Urinary bladder (tissue), 3 donors: ENCODE measurements at regions not wholly inside any gene's neighbourhood (a gene's known extent, or its start where the extent isn't known, plus 50 kb on each side); places are given as distances from the start of the nearest gene placed in this dataset.
"Not testable (repeated sequence)": the region's sequence is repeated elsewhere in the genome, so short reads cannot be mapped to it uniquely, and the experiment has no call there.

Experiments
- DNase-seq: peaks from one replicate; pipeline ENCODE4 v3.0.0-alpha.2; 2015; ENCODE audit errors: extremely low spot score
- H3K27ac ChIP-seq: one replicate; pipeline ENCODE4 v1.5.1; 2013; ENCODE audit warnings: low read depth, mild to moderate bottlenecking, moderate library complexity
- H3K36me3 ChIP-seq: one replicate; pipeline ENCODE4 v1.6.1; 2013; ENCODE audit warnings: mild to moderate bottlenecking, moderate library complexity; ENCODE audit not compliant: insufficient read depth
- H3K4me1 ChIP-seq: one replicate; pipeline ENCODE4 v1.6.1; 2013; ENCODE audit warnings: mild to moderate bottlenecking, moderate library complexity; ENCODE audit not compliant: insufficient read depth
- H3K4me3 ChIP-seq: one replicate; pipeline ENCODE4 v1.5.1; 2013; ENCODE audit warnings: low read depth, low read length
- WGBS: extraction: QIAGEN DNeasy Blood & Tissue Kit; methylation state at CpG from one replicate; pipeline ENCODE4 v1.1.7; 2013; 5-methylcytosine and 5-hydroxymethylcytosine counted together
- donor health status: healthy with polysubstance abuse.
- donor health status: healthy.

- WGBS: 86% methylated on average over 7 of the region's 7 CpGs
- Histone ChIP-seq H3K36me3 (no peaks in the 10 kb centered on the region), H3K27ac (no peak overlapping the region), H3K4me3 (no peak overlapping the region), H3K4me1 (no peaks in the 10 kb centered on the region)
- no peak for DNase-seq
Measured at GRCh38 chr10:118967160-118967559, 62.4 kb upstream of the NANOS1 start.

DNA sequence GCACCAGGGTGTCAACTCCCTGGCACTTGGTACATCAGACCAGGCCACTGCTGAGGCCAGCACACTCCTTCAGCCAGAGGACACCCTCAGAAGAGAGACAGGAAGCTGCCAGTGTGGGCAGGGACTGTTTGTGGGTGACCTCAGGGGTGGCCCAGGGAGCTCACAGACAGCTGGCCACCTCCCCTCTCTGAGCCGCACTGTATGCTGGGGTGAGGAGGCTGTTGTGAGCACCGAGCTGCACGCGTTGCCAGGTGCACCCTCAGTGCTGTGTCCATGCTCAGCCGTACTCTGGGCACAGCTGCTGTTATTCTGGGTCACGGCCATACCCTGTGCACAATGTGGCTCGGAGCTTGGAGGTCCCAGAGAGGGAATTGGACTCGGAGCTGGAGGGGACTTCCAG is 61.5 kb upstream of the NANOS1 start:
- no peak overlapping the region for H3K4me3 ChIP-seq
- no peaks in the 10 kb centered on the region for H3K4me1 ChIP-seq
- no peaks in the 10 kb centered on the region for H3K36me3 ChIP-seq
- DNase-seq: no peak
- WGBS: 76% methylated on average over 8 of the region's 8 CpGs
- no peak overlapping the region for H3K27ac ChIP-seq

GRCh38 chr10:118968482-118968881 is 61.0 kb upstream of the NANOS1 start:
- no peak overlapping the region for H3K4me3 ChIP-seq
- WGBS: 82% methylated on average over 11 of the region's 11 CpGs

DNA sequence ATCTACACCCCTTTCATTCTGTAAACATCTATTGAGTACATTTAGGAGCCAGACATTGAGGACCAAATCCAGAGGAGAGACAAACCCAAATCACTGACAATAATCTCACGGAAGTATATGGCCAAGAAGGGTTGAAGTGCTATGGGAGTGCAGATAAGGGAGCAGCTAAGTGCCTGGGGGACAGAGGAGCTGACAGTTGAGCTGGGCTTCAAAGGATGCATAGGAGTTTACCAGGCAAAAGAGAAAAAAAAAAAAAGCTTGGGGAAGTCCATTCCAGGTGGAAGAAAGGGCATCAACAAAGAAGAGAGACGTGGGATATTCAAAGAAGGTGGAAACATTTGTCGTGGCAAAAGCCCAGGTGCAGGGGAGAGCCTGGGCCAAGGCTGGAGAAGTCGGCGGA is 60.5 kb upstream of the NANOS1 start:
- WGBS: 93% methylated on average over 5 of the region's 5 CpGs
- H3K36me3 ChIP-seq: no peaks in the 10 kb centered on the region
- H3K27ac ChIP-seq: no peak overlapping the region
- H3K4me1 ChIP-seq: no peaks in the 10 kb centered on the region
- DNase-seq: no peak
- no peak overlapping the region for H3K4me3 ChIP-seq

More at GRCh38 chr10:118968482-118968881, 61.0 kb upstream of the NANOS1 start:
- DNase-seq: no peak
- Histone ChIP-seq H3K4me1 (no peaks in the 10 kb centered on the region), H3K36me3 (no peaks in the 10 kb centered on the region), H3K27ac (no peak overlapping the region)

DNA sequence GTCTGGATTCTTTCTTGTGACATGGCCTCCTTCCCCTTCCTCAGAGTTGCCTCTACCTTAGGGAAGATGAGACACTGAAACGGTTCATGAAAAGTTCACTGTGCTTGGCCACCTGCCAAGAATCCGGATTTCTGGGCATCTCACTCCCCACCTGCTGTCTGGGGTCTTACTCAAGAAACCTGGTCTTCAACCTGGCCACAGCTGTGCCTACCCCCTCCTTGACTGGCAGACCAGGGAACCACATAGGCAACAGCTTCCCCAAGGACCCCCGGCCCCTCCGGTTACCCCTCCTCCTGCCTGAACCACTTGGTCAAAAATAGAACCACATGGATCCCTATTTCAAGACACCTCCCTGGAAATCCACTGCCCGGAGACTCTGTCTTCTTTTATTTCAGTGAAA is 58.7 kb upstream of the NANOS1 start:
- Histone ChIP-seq H3K4me3 (no peak overlapping the region), H3K36me3 (no peaks in the 10 kb centered on the region), H3K27ac (no peak overlapping the region), H3K4me1 (no peaks in the 10 kb centered on the region)
- no peak for DNase-seq
- 39% methylated on average over 5 of the region's 5 CpGs for WGBS

DNA sequence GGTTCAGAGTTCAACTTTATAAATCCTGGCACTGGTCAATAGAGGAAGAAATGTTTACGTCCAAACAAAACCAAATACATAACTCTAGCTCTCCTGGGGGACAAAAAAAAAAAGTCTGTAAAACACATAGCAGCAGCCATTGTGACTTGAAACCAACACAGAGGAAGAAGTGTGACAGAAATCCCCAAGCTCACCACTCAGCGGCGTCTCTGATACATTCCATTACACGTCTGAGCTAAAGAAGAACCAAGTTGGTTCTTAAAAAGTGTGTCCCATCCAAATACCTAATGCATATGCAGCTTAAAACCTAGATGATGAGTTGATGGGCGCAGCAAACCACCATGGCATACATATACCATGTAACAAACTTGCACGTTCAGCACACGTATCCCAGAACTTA is 58.3 kb upstream of the NANOS1 start:
- Histone ChIP-seq H3K36me3 (no peaks in the 10 kb centered on the region), H3K4me1 (no peaks in the 10 kb centered on the region), H3K4me3 (no peak overlapping the region), H3K27ac (no peak overlapping the region)
- DNase-seq: no peak
- 78% methylated on average over 7 of the region's 7 CpGs for WGBS

- H3K4me3 ChIP-seq: no peak overlapping the region
- no peaks in the 10 kb centered on the region for H3K36me3 ChIP-seq
- 68% methylated on average over 3 of the region's 3 CpGs for WGBS
Measured at GRCh38 chr10:118971876-118972275, 57.6 kb upstream of the NANOS1 start.

DNA sequence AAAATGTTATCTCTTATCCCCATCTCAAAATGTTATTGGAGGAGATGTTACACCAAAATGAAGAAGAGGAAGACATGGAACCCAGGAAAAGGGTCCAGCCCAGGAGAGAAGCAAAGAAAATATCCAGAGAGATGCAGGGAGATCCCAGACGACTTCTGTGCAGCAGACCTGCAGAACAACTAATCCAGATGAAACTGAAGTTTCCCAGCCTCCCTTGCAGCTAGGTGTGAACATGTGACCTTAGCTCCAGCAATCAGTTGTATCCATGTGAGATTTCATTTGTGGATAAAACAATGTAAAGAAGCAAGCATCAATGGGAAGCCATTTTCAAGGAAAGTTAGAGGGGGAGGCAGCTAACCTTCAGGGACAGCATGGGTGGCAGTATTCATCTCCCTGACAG is 55.8 kb upstream of the NANOS1 start:
- no peaks in the 10 kb centered on the region for H3K36me3 ChIP-seq
- 77% methylated on average over 1 of the region's 1 CpG for WGBS
- DNase-seq: no peak
- H3K4me1 ChIP-seq: no peaks in the 10 kb centered on the region
- H3K4me3 ChIP-seq: no peak overlapping the region
- no peak overlapping the region for H3K27ac ChIP-seq

More at GRCh38 chr10:118971876-118972275, 57.6 kb upstream of the NANOS1 start:
- H3K27ac ChIP-seq: no peak overlapping the region
- no peak for DNase-seq
- no peaks in the 10 kb centered on the region for H3K4me1 ChIP-seq

DNA sequence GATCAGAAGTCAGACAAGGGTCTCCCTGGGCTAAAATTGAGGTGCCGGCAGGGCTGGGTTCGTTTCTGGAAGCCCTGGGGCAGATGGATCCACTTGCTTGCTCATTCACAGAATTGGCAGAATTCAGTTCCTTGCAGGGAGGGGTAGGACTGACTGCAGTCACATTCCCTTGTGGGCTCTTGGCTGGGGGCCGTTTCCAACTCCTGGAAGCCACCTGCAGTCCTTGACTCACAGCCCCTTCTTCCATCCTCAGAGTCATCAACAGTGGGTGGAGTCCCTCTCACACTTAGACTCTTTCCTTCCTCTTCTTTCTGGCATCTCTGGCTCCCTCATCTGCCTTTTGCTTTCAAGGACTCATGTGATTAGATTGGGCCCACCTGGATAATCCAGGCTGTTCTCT is 54.6 kb upstream of the NANOS1 start:
- WGBS: 85% methylated on average over 3 of the region's 3 CpGs
- no peaks in the 10 kb centered on the region for H3K36me3 ChIP-seq
- DNase-seq: no peak
- no peak overlapping the region for H3K4me3 ChIP-seq
- no peak overlapping the region for H3K27ac ChIP-seq
- no peaks in the 10 kb centered on the region for H3K4me1 ChIP-seq

GRCh38 chr10:118976219-118976618 is 53.3 kb upstream of the NANOS1 start:
- not testable (repeated sequence) for H3K4me1 ChIP-seq, H3K27ac ChIP-seq, DNase-seq, H3K4me3 ChIP-seq, H3K36me3 ChIP-seq
- WGBS: 91% methylated on average over 3 of the region's 3 CpGs

- 79% methylated on average over 5 of the region's 5 CpGs for WGBS
- DNase-seq: no peak
Measured at GRCh38 chr10:118977022-118977599, 52.4 kb upstream of the NANOS1 start.

GRCh38 chr10:118977835-118978234 is 51.7 kb upstream of the NANOS1 start:
- no peak overlapping the region for H3K4me3 ChIP-seq
- H3K27ac ChIP-seq: no peak overlapping the region
- DNase-seq: no peak
- 73% methylated on average over 13 of the region's 13 CpGs for WGBS
- no peaks in the 10 kb centered on the region for H3K36me3 ChIP-seq
- H3K4me1 ChIP-seq: no peaks in the 10 kb centered on the region

More at GRCh38 chr10:118977022-118977599, 52.4 kb upstream of the NANOS1 start:
- Histone ChIP-seq H3K4me3 (no peak overlapping the region), H3K4me1 (no peaks in the 10 kb centered on the region), H3K27ac (no peak overlapping the region), H3K36me3 (no peaks in the 10 kb centered on the region)

- Histone ChIP-seq H3K4me1 (no peaks in the 10 kb centered on the region), H3K4me3 (no peak overlapping the region), H3K36me3 (no peaks in the 10 kb centered on the region), H3K27ac (no peak overlapping the region)
- WGBS: 86% methylated on average over 14 of the region's 14 CpGs
- DNase-seq: no peak
Measured at GRCh38 chr10:118978316-118978997, 51.1 kb upstream of the NANOS1 start.

GRCh38 chr10:118978998-118979350 is 50.5 kb upstream of the NANOS1 start:
- Histone ChIP-seq H3K4me1 (no peaks in the 10 kb centered on the region), H3K4me3 (no peak overlapping the region), H3K36me3 (no peaks in the 10 kb centered on the region), H3K27ac (no peak overlapping the region)
- WGBS: 89% methylated on average over 6 of the region's 6 CpGs
- no peak for DNase-seq
